C4-2B (cell line): ENCODE measurements at regions not wholly inside any gene's neighbourhood (a gene's known extent, or its start where the extent isn't known, plus 50 kb on each side); places are given as distances from the start of the nearest gene placed in this dataset.

ENCODE experiments used
- H3K27ac ChIP-seq: fragments of 450-650 bp; 2 replicates; pipeline ENCODE4 v1.5.1; 2017
- CTCF ChIP-seq: fragments of 450-650 bp; conservative IDR thresholded peaks from 2 replicates; pipeline ENCODE4 v1.5.1; 2017; ENCODE audit warnings: mild to moderate bottlenecking
- ZFX ChIP-seq: fragments of 450-650 bp; IDR thresholded peaks from 2 replicates; pipeline ENCODE4 v1.6.1; 2017

GRCh38 chr15:25545017-25545416 lies 106.2 kb upstream of the UBE3A start:
- TF ChIP-seq CTCF, result no peak
- TF ChIP-seq ZFX, result no peak
- no peak overlapping the region for H3K27ac ChIP-seq

GRCh38 chr15:25544076-25544475 lies 105.3 kb upstream of the UBE3A start:
- H3K27ac ChIP-seq, result no peak overlapping the region
- TF ChIP-seq CTCF (no peak), ZFX (no peak)

GRCh38 chr15:25543196-25543595 lies 104.4 kb upstream of the UBE3A start:
- H3K27ac ChIP-seq, result no peak overlapping the region
- TF ChIP-seq CTCF (no peak), ZFX (no peak)

GRCh38 chr15:25541228-25541627 lies 102.4 kb upstream of the UBE3A start:
- H3K27ac ChIP-seq, result no peak overlapping the region
- no peak for TF ChIP-seq CTCF
- no peak for TF ChIP-seq ZFX

GRCh38 chr15:25536801-25537611 lies 98.2 kb upstream of the UBE3A start:
- TF ChIP-seq CTCF (no peak), ZFX (no peak)
- H3K27ac ChIP-seq, result no peak overlapping the region

GRCh38 chr15:25535866-25536265 lies 97.0 kb upstream of the UBE3A start:
- no peak overlapping the region for H3K27ac ChIP-seq
- TF ChIP-seq CTCF (no peak), ZFX (no peak)

- no peak overlapping the region for H3K27ac ChIP-seq
- TF ChIP-seq CTCF (no peak), ZFX (no peak)
Measured at GRCh38 chr15:25534293-25534692, 95.5 kb upstream of the UBE3A start.
